WTC11 (cell line): ENCODE measurements at regions not wholly inside any gene's neighbourhood (a gene's known extent, or its start where the extent isn't known, plus 50 kb on each side); places are given as distances from the start of the nearest gene placed in this dataset.

ENCODE experiments used
- ATAC-seq: fragments of 200-7000 bp; cut with Tn5 transposase; 2 replicates; pipeline ENCODE4 v1.10.0; 2021; ENCODE audit warnings: mild to moderate bottlenecking, moderate library complexity
- CTCF ChIA-PET: fragments of 300-600 bp; sonication (Branson Sonifier 250); formaldehyde crosslinking; loops from one replicate; lab custom pipeline; 2021; ENCODE audit warnings: antibody characterized with exemption; lab: Charles Lee
- POLR2A ChIA-PET: fragments of 350-600 bp; sonication (Branson Sonifier 250); formaldehyde crosslinking; loops from one replicate; lab custom pipeline; 2021; ENCODE audit warnings: antibody characterized with exemption; lab: Charles Lee
- DNase-seq: peaks from one replicate; pipeline ENCODE4 v3.0.0; 2021; ENCODE audit warnings: low spot score
- H3K27ac Mint-ChIP-seq: 2 replicates; pipeline ENCODE4 v1.8.0; 2021; ENCODE audit warnings: mixed read lengths
- H3K27me3 Mint-ChIP-seq: 2 replicates; pipeline ENCODE4 v1.8.0; 2021; ENCODE audit warnings: low read depth, mild to moderate bottlenecking, moderate library complexity, mixed read lengths
- H3K36me3 Mint-ChIP-seq: 2 replicates; pipeline ENCODE4 v1.8.0; 2021; ENCODE audit warnings: mixed read lengths
- H3K4me1 Mint-ChIP-seq: 2 replicates; pipeline ENCODE4 v1.8.0; 2022; ENCODE audit warnings: mixed read lengths
- H3K4me3 Mint-ChIP-seq: 2 replicates; pipeline ENCODE4 v1.8.0; 2021; ENCODE audit warnings: mild to moderate bottlenecking, moderate library complexity, mixed read lengths
- H3K9me3 Mint-ChIP-seq: 2 replicates; pipeline ENCODE4 v1.8.0; 2021; ENCODE audit warnings: mixed read lengths
- ATF2 ChIP-seq: sonication (generic); formaldehyde crosslinking; IDR thresholded peaks from 2 replicates; pipeline ENCODE4 v1.8.1; 2022; ENCODE audit warnings: low read depth, missing genetic modification reagents, borderline replicate concordance
- CBFB ChIP-seq: sonication (generic); formaldehyde crosslinking; IDR thresholded peaks from 2 replicates; pipeline ENCODE4 v1.8.1; 2022; ENCODE audit warnings: mild to moderate bottlenecking, low read depth, missing genetic modification reagents
- ESRRA ChIP-seq: sonication (generic); formaldehyde crosslinking; IDR thresholded peaks from 2 replicates; pipeline ENCODE4 v1.8.1; 2022; ENCODE audit warnings: mild to moderate bottlenecking, missing genetic modification reagents, borderline replicate concordance
- GTF2I ChIP-seq: fragments of 250-450 bp; sonication (Bioruptor Pico); conservative IDR thresholded peaks from 2 replicates; pipeline ENCODE4 v1.4.0; 2021; ENCODE audit warnings: mild to moderate bottlenecking
- KAT7 ChIP-seq: sonication (generic); formaldehyde crosslinking; IDR thresholded peaks from 2 replicates; pipeline ENCODE4 v1.8.1; 2023; ENCODE audit warnings: missing genetic modification reagents, mild to moderate bottlenecking, borderline replicate concordance
- NR3C1 ChIP-seq: sonication (generic); formaldehyde crosslinking; conservative IDR thresholded peaks from 2 replicates; pipeline ENCODE4 v1.8.1; 2023; ENCODE audit warnings: low read depth, mild to moderate bottlenecking, missing genetic modification reagents
- RELA ChIP-seq: sonication (generic); formaldehyde crosslinking; IDR thresholded peaks from 2 replicates; pipeline ENCODE4 v1.8.1; 2022; ENCODE audit warnings: missing genetic modification reagents, mild to moderate bottlenecking, borderline replicate concordance
- STAT6 ChIP-seq: sonication (generic); formaldehyde crosslinking; conservative IDR thresholded peaks from 2 replicates; pipeline ENCODE4 v1.8.1; 2023; ENCODE audit warnings: mild to moderate bottlenecking, low read depth, missing genetic modification reagents, moderate library complexity
- TEAD4 ChIP-seq: sonication (generic); formaldehyde crosslinking; IDR thresholded peaks from 2 replicates; pipeline ENCODE4 v1.8.0; 2022; ENCODE audit warnings: mild to moderate bottlenecking, missing genetic modification reagents
- ZNF138 ChIP-seq: sonication (generic); formaldehyde crosslinking; conservative IDR thresholded peaks from 2 replicates; pipeline ENCODE4 v1.8.1; 2022; ENCODE audit warnings: mild to moderate bottlenecking, moderate library complexity, missing genetic modification reagents
- ZNF263 ChIP-seq: sonication (generic); formaldehyde crosslinking; IDR thresholded peaks from 2 replicates; pipeline ENCODE4 v1.8.1; 2022; ENCODE audit warnings: low read depth, mild to moderate bottlenecking, moderate library complexity, missing genetic modification reagents
- TF ChIP-seq, protein P1 (sequence below): sonication (generic); formaldehyde crosslinking; IDR thresholded peaks from 2 replicates; pipeline ENCODE4 v1.8.0; 2022; ENCODE audit warnings: missing genetic modification reagents
- TF ChIP-seq, protein P2 (sequence below): sonication (generic); formaldehyde crosslinking; IDR thresholded peaks from 2 replicates; pipeline ENCODE4 v1.8.1; 2022; ENCODE audit warnings: low read depth, mild to moderate bottlenecking, moderate library complexity, missing genetic modification reagents, borderline replicate concordance
- TF ChIP-seq, protein P3 (sequence below): fragments of 250-450 bp; sonication (Bioruptor Pico); IDR thresholded peaks from 2 replicates; pipeline ENCODE4 v1.9.0; 2021; ENCODE audit warnings: mild to moderate bottlenecking, borderline replicate concordance
- TF ChIP-seq, protein P4 (sequence below): sonication (generic); formaldehyde crosslinking; conservative IDR thresholded peaks from 2 replicates; pipeline ENCODE4 v1.8.1; 2022; ENCODE audit warnings: mild to moderate bottlenecking, missing genetic modification reagents

GRCh38 chr12:28882444-28882843, 266.6 kb upstream of the FAR2 start:
- H3K27me3 Mint-ChIP-seq, result no peaks in the 10 kb centered on the region
- no peaks in the 10 kb centered on the region for H3K36me3 Mint-ChIP-seq
- no peak for ATAC-seq
- DNase-seq, result no peak
- POLR2A ChIA-PET, result no interaction called here
- H3K27ac Mint-ChIP-seq, result no peak overlapping the region
- no peak for TF ChIP-seq ZNF138
- TF ChIP-seq, protein P1, sequence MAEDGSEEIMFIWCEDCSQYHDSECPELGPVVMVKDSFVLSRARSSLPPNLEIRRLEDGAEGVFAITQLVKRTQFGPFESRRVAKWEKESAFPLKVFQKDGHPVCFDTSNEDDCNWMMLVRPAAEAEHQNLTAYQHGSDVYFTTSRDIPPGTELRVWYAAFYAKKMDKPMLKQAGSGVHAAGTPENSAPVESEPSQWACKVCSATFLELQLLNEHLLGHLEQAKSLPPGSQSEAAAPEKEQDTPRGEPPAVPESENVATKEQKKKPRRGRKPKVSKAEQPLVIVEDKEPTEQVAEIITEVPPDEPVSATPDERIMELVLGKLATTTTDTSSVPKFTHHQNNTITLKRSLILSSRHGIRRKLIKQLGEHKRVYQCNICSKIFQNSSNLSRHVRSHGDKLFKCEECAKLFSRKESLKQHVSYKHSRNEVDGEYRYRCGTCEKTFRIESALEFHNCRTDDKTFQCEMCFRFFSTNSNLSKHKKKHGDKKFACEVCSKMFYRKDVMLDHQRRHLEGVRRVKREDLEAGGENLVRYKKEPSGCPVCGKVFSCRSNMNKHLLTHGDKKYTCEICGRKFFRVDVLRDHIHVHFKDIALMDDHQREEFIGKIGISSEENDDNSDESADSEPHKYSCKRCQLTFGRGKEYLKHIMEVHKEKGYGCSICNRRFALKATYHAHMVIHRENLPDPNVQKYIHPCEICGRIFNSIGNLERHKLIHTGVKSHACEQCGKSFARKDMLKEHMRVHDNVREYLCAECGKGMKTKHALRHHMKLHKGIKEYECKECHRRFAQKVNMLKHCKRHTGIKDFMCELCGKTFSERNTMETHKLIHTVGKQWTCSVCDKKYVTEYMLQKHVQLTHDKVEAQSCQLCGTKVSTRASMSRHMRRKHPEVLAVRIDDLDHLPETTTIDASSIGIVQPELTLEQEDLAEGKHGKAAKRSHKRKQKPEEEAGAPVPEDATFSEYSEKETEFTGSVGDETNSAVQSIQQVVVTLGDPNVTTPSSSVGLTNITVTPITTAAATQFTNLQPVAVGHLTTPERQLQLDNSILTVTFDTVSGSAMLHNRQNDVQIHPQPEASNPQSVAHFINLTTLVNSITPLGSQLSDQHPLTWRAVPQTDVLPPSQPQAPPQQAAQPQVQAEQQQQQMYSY, result no peak
- no peak for TF ChIP-seq CBFB
- no peak for TF ChIP-seq ZNF263 (CRISPR knock-in tag)
- no peak for TF ChIP-seq RELA (CRISPR knock-in tag)
- TF ChIP-seq ATF2 (CRISPR knock-in tag), result no peak
- TF ChIP-seq, protein P2, sequence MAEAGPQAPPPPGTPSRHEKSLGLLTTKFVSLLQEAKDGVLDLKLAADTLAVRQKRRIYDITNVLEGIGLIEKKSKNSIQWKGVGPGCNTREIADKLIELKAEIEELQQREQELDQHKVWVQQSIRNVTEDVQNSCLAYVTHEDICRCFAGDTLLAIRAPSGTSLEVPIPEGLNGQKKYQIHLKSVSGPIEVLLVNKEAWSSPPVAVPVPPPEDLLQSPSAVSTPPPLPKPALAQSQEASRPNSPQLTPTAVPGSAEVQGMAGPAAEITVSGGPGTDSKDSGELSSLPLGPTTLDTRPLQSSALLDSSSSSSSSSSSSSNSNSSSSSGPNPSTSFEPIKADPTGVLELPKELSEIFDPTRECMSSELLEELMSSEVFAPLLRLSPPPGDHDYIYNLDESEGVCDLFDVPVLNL, result no peak
- TF ChIP-seq NR3C1 (CRISPR knock-in tag), result no peak
- no peak overlapping the region for H3K4me3 Mint-ChIP-seq
- no peaks in the 10 kb centered on the region for H3K9me3 Mint-ChIP-seq
- H3K4me1 Mint-ChIP-seq, result 0 out of 2 replicates have a peak, but pooled peaks cover 4% of the 10 kb centered on the region
- CTCF ChIA-PET, result interaction anchor here (0.7 kb wide), 1 partner anchor 738 kb away, joined by 5 read pairs; no protein-coding TSS in a partner anchor

DNA sequence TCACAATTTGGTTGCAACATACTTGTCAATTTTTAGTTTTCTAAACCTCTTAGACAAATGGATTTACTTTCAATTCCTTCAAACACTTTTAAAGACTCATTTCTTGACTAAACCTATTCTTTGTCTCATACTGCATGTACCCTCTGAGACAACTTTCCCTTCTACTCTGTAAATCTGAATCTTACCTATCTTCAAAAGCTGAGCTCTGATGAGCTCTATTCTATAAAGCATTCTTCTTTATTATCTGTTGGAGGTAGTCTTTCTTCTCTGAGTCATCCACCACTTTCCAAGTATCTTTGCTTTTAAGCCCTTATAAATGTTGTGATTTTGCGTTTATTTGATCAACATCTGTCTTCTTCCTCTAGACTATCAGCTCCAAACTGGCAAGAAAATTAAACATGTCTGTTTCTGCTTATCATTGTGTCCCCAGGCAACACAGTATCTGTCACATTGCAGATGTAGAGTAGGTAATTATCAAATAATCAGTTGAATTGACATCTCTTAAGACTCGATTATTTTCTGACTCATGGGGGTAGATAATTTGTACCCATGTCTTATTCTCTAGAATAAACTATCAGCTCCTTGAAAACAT, 265.6 kb upstream of the FAR2 start:
- H3K27ac Mint-ChIP-seq, result no peak overlapping the region

More for the DNA sequence above, 265.6 kb upstream of the FAR2 start:
- ChIA-PET CTCF (no interaction called here), POLR2A (interaction anchor here (0.7 kb wide), 1 partner anchor 1129 kb away, joined by 8 read pairs; no protein-coding TSS in a partner anchor)
- Mint-ChIP-seq H3K4me3 (no peak overlapping the region), H3K4me1 (no peaks in the 10 kb centered on the region), H3K36me3 (no peaks in the 10 kb centered on the region), H3K27me3 (no peaks in the 10 kb centered on the region), H3K9me3 (no peaks in the 10 kb centered on the region)
- DNase-seq, result no peak
- no peak for ATAC-seq
- no peak for TF ChIP-seq KAT7
- no peak for TF ChIP-seq TEAD4 (CRISPR knock-in tag)
- TF ChIP-seq, protein P3, sequence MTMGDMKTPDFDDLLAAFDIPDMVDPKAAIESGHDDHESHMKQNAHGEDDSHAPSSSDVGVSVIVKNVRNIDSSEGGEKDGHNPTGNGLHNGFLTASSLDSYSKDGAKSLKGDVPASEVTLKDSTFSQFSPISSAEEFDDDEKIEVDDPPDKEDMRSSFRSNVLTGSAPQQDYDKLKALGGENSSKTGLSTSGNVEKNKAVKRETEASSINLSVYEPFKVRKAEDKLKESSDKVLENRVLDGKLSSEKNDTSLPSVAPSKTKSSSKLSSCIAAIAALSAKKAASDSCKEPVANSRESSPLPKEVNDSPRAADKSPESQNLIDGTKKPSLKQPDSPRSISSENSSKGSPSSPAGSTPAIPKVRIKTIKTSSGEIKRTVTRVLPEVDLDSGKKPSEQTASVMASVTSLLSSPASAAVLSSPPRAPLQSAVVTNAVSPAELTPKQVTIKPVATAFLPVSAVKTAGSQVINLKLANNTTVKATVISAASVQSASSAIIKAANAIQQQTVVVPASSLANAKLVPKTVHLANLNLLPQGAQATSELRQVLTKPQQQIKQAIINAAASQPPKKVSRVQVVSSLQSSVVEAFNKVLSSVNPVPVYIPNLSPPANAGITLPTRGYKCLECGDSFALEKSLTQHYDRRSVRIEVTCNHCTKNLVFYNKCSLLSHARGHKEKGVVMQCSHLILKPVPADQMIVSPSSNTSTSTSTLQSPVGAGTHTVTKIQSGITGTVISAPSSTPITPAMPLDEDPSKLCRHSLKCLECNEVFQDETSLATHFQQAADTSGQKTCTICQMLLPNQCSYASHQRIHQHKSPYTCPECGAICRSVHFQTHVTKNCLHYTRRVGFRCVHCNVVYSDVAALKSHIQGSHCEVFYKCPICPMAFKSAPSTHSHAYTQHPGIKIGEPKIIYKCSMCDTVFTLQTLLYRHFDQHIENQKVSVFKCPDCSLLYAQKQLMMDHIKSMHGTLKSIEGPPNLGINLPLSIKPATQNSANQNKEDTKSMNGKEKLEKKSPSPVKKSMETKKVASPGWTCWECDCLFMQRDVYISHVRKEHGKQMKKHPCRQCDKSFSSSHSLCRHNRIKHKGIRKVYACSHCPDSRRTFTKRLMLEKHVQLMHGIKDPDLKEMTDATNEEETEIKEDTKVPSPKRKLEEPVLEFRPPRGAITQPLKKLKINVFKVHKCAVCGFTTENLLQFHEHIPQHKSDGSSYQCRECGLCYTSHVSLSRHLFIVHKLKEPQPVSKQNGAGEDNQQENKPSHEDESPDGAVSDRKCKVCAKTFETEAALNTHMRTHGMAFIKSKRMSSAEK (CRISPR knock-in tag), result no peak
- TF ChIP-seq, protein P2, result no peak
- no peak for TF ChIP-seq STAT6
- no peak for TF ChIP-seq ESRRA (CRISPR knock-in tag)
- TF ChIP-seq CBFB, result no peak
- no peak for TF ChIP-seq GTF2I (CRISPR knock-in tag)
- TF ChIP-seq, protein P4, sequence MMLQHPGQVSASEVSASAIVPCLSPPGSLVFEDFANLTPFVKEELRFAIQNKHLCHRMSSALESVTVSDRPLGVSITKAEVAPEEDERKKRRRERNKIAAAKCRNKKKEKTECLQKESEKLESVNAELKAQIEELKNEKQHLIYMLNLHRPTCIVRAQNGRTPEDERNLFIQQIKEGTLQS (CRISPR knock-in tag), result no peak
